GM23248 (cell line): ENCODE measurements at regions not wholly inside any gene's neighbourhood (a gene's known extent, or its start where the extent isn't known, plus 50 kb on each side); places are given as distances from the start of the nearest gene placed in this dataset.

Source experiments
- DNase-seq: peaks from one replicate; pipeline ENCODE4 v3.0.0-alpha.2; 2015
- H2AFZ ChIP-seq: fragments of 200-600 bp; sonication (generic); 2 replicates; pipeline ENCODE4 v1.6.1; 2016; ENCODE audit warnings: antibody characterized with exemption
- H3F3A ChIP-seq: fragments of 200-600 bp; sonication (generic); 2 replicates; pipeline ENCODE4 v1.6.1; 2016; ENCODE audit warnings: mild to moderate bottlenecking, antibody characterized with exemption, mixed run types; ENCODE audit not compliant: insufficient read depth
- H3K27ac ChIP-seq: fragments of 200-600 bp; sonication (generic); 2 replicates; pipeline ENCODE4 v1.5.1; 2016; ENCODE audit warnings: mild to moderate bottlenecking
- H3K27me3 ChIP-seq: fragments of 200-600 bp; sonication (generic); replicated peaks from 2 replicates; pipeline ENCODE4 v1.6.1; 2016; ENCODE audit warnings: mild to moderate bottlenecking; ENCODE audit not compliant: insufficient read depth
- H3K36me3 ChIP-seq: fragments of 200-600 bp; sonication (generic); 2 replicates; pipeline ENCODE4 v1.6.1; 2016; ENCODE audit warnings: low read depth, mild to moderate bottlenecking
- H3K4me1 ChIP-seq: fragments of 200-600 bp; sonication (generic); 2 replicates; pipeline ENCODE4 v1.6.1; 2016; ENCODE audit warnings: mild to moderate bottlenecking; ENCODE audit not compliant: insufficient read depth
- H3K4me2 ChIP-seq: fragments of 200-600 bp; sonication (generic); one replicate; pipeline ENCODE4 v1.6.1; 2016; ENCODE audit warnings: mild to moderate bottlenecking; ENCODE audit not compliant: unreplicated experiment
- H3K4me3 ChIP-seq: fragments of 200-600 bp; sonication (generic); 2 replicates; pipeline ENCODE4 v1.5.1; 2016; ENCODE audit warnings: mild to moderate bottlenecking
- H3K79me2 ChIP-seq: fragments of 200-600 bp; sonication (generic); 2 replicates; pipeline ENCODE4 v1.6.1; 2016; ENCODE audit warnings: mild to moderate bottlenecking; ENCODE audit not compliant: insufficient read depth
- H3K9ac ChIP-seq: fragments of 200-600 bp; sonication (generic); 2 replicates; pipeline ENCODE4 v1.6.1; 2016; ENCODE audit warnings: mild to moderate bottlenecking
- H3K9me2 ChIP-seq: fragments of 200-600 bp; sonication (generic); 2 replicates; pipeline ENCODE4 v1.6.1; 2016; ENCODE audit warnings: mixed run types, mild to moderate bottlenecking, moderate library complexity; ENCODE audit not compliant: insufficient read depth
- H3K9me3 ChIP-seq: fragments of 200-600 bp; sonication (generic); one replicate; pipeline ENCODE4 v1.6.1; 2017; ENCODE audit warnings: low read depth
- H4K20me1 ChIP-seq: fragments of 200-600 bp; sonication (generic); 2 replicates; pipeline ENCODE4 v1.6.0; 2016; ENCODE audit not compliant: insufficient read depth
- EZH2 ChIP-seq: fragments of 200-600 bp; sonication (generic); IDR thresholded peaks from 2 replicates; pipeline ENCODE4 v1.6.1; 2018; ENCODE audit warnings: antibody characterized with exemption, mild to moderate bottlenecking; ENCODE audit not compliant: insufficient read depth, poor library complexity, severe bottlenecking
- EZH2phosphoT487 ChIP-seq: fragments of 200-600 bp; sonication (generic); IDR thresholded peaks from 2 replicates; pipeline ENCODE4 v1.6.1; 2018; ENCODE audit warnings: antibody characterized with exemption, moderate library complexity, mild to moderate bottlenecking, low read depth; ENCODE audit not compliant: insufficient read depth
- WGBS, 2 experiments: methylation state at CpG; one replicate each; pipeline ENCODE4 v1.1.6; 2015 to 2017; ENCODE audit warnings: low lambda C conversion rate in 2 of 2, low coverage in 1 of 2; ENCODE audit errors: missing lambda C conversion rate in 2 of 2; 5-methylcytosine and 5-hydroxymethylcytosine counted together
- in situ Hi-C: fragments of 300-500 bp; cut with MboI; formaldehyde crosslinking; loops from 2 replicates; pipeline ENCODE4 v1.15.0; 2020

DNA sequence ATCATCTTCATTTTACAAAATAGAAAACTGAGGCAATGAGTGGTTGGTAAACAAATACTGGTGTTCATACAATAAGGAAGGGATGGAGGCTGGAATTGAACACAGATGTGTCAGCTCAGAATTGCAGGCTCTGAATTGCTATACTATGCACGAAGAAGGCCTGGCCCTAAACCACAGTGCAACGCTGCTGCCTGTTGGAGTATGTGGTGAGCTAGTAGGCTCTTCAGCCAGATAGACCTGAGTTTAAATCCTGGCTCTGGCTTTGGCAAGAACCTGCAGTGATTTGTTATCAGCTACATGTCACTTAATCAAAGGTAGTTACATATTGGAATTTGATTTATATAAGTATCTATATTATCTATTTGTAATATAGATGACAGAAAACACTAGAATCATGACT lies 1602.4 kb upstream of the CELF4 start:
- no peaks in the 10 kb centered on the region for H3K36me3 ChIP-seq
- no peak for DNase-seq
- no peaks in the 10 kb centered on the region for H3F3A ChIP-seq
- in situ Hi-C loops: no loop called here
- H3K4me2 ChIP-seq: no peak overlapping the region
- H3K4me1 ChIP-seq: no peaks in the 10 kb centered on the region
- H3K79me2 ChIP-seq: no peaks in the 10 kb centered on the region
- H3K9me3 ChIP-seq: no peaks in the 10 kb centered on the region
- H3K27me3 ChIP-seq: no peaks in the 10 kb centered on the region
- no peak overlapping the region for H2AFZ ChIP-seq
- H3K27ac ChIP-seq: no peak overlapping the region
- H3K4me3 ChIP-seq: no peak overlapping the region
- H3K9ac ChIP-seq: no peak overlapping the region
- 16 to 28% methylated on average over 2 of the region's 2 CpGs for WGBS, 2 experiments
- no peak for TF ChIP-seq EZH2
- TF ChIP-seq EZH2phosphoT487: no peak
- H4K20me1 ChIP-seq: no peaks in the 10 kb centered on the region
- H3K9me2 ChIP-seq: no peaks in the 10 kb centered on the region

DNA sequence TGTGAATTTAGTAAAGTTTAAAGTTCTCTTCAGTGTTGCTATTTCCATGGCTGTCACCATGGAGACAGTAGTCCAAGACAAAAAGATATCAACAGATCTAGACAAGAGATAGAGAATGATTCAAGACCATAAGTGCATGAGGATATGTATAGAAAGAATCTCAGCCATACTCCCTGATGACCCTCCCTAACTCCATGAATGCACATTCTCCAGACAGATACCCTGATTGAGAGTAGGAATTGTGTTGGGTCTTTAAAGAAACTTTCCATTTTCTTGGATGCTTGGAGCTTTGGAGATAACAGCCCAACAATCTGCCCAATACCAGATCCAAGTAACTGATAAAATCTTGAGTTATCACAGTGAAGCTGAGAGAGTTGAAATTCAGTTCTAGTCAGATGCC lies 1601.2 kb upstream of the CELF4 start:
- Histone ChIP-seq H4K20me1 (no peaks in the 10 kb centered on the region), H3K4me1 (no peaks in the 10 kb centered on the region), H3K9ac (no peak overlapping the region), H3K27ac (no peak overlapping the region), H3K9me2 (no peaks in the 10 kb centered on the region), H3K36me3 (no peaks in the 10 kb centered on the region), H3K4me2 (no peak overlapping the region), H3K9me3 (no peaks in the 10 kb centered on the region), H3K79me2 (no peaks in the 10 kb centered on the region), H3F3A (no peaks in the 10 kb centered on the region), H3K4me3 (no peak overlapping the region), H2AFZ (no peak overlapping the region), H3K27me3 (no peaks in the 10 kb centered on the region)
- in situ Hi-C loops: no loop called here
- no peak for TF ChIP-seq EZH2
- TF ChIP-seq EZH2phosphoT487: no peak
- DNase-seq: no peak

DNA sequence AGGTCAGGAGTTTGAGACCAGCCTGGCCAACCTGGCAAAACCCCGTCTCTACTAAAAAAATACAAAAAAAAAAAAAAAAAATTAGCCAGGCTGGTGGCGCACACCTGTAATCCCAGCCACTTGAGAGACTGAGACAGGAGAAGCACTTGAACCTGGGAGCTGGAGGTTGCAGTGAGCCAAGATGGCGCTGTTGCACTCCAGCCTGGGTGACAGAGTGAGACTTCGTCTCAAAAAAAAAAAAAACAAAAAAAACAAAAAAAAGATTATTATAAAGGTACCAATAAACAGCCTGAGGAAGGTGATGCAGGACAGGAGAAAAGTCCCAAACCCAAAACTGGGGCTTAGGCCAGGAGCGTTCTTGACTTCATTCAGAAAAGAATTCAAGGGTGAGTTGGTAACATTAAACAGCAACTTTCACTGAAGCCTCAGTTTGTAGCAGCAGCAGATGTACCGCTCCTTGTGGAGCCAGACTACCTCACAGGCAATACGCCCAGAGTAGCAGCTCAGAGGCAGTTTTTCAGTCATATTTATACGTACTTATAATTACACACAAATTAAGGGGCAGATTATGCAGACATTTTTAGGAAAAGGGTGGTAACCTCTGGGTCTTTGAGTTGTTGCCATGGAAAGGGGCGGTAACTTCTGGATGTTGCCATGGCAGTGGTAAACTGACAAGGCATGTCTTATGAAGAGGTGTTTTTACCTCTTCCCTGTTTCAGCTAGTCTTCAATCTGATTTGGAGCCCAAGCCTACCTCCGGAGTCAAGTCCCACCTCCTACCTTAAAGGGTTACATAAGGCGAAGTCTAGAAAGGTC lies 1596.6 kb upstream of the CELF4 start:
- no peak for DNase-seq
- no peaks in the 10 kb centered on the region for H3K79me2 ChIP-seq
- H3K4me1 ChIP-seq: no peaks in the 10 kb centered on the region
- no peak overlapping the region for H3K4me2 ChIP-seq
- H3K4me3 ChIP-seq: no peak overlapping the region
- H4K20me1 ChIP-seq: no peaks in the 10 kb centered on the region
- H3K9me3 ChIP-seq: no peaks in the 10 kb centered on the region
- in situ Hi-C loops: no loop called here
- H3K36me3 ChIP-seq: no peaks in the 10 kb centered on the region
- no peaks in the 10 kb centered on the region for H3K27me3 ChIP-seq
- no peaks in the 10 kb centered on the region for H3F3A ChIP-seq
- H3K27ac ChIP-seq: no peak overlapping the region
- no peak for TF ChIP-seq EZH2phosphoT487
- no peak for TF ChIP-seq EZH2
- WGBS, 2 experiments: 38 to 45% methylated on average over 11 of the region's 11 CpGs
- no peaks in the 10 kb centered on the region for H3K9me2 ChIP-seq
- no peak overlapping the region for H3K9ac ChIP-seq
- H2AFZ ChIP-seq: no peak overlapping the region

DNA sequence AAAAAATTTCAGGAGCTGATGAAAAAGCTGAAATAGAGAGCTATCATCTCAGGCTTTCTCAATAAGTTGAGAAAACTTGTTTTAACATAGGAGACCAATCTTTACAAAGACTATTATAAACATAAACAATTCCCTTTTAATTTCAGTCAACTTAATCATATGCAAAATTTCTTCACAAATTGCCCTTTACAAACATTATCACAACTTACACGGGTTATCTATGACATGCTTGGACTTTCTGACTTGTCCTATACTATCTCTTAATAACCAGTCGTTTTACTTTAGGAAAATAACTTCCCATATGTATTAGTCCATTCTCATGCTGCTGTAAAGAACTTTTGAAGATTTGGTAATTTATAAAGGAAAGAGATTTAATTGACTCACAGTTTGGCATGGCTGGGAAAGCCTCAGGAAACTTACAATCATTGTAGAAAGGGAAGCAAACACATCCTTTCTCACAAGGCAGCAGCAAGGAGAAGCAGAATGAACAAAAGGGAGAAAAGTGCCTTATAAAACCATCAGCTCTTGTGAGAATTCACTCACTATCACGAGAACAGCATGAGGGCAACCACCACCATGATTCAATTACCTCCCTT lies 1583.7 kb upstream of the CELF4 start:
- Histone ChIP-seq H2AFZ (no peak overlapping the region), H3K27ac (no peak overlapping the region), H3K4me2 (no peak overlapping the region), H4K20me1 (no peaks in the 10 kb centered on the region), H3K9me3 (no peaks in the 10 kb centered on the region), H3K36me3 (no peaks in the 10 kb centered on the region), H3K27me3 (no peaks in the 10 kb centered on the region), H3K4me3 (no peak overlapping the region), H3F3A (no peaks in the 10 kb centered on the region), H3K4me1 (no peaks in the 10 kb centered on the region), H3K79me2 (no peaks in the 10 kb centered on the region), H3K9me2 (no peaks in the 10 kb centered on the region), H3K9ac (no peak overlapping the region)
- in situ Hi-C loops: no loop called here
- DNase-seq: no peak
- TF ChIP-seq EZH2 (no peak), EZH2phosphoT487 (no peak)
- 12 to 13% methylated on average over 3 of the region's 3 CpGs for WGBS, 2 experiments
